HTR-8/SVneo (cell line): ENCODE measurements at regions not wholly inside any gene's neighbourhood (a gene's known extent, or its start where the extent isn't known, plus 50 kb on each side); places are given as distances from the start of the nearest gene placed in this dataset.
"Not testable (repeated sequence)": the region's sequence is repeated elsewhere in the genome, so short reads cannot be mapped to it uniquely, and the experiment has no call there.

Source experiments
- DNase-seq: peaks from one replicate; pipeline ENCODE4 v3.0.0; 2011; ENCODE audit warnings: low spot score, mixed read lengths; ENCODE audit not compliant: insufficient read length
- FAIRE-seq: peaks from 2 replicates; lab custom pipeline; 2011; peaks lifted over from hg19 to GRCh38; lab: Jason Lieb, UNC

DNA sequence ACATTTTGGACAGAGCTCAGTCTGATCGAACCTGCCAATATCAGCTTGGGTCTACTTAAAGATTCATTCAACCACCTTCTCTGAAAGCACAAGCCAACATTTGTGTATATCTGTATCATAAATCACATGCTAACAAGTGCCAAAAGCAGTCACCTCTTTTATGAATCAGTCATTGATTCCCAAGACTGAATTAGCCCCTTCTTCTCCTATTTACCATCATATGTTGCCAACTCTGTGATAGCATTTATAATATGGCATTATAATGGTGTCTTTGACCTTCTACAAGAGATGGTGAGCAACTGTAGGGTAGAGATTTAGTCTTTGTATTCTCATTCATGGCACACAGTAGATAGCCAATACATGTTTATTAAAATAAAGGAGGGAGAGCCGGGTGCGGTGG, 61.4 kb downstream of the DDX53 start:
- peak; percentile 49 for FAIRE-seq
- no peak for DNase-seq

DNA sequence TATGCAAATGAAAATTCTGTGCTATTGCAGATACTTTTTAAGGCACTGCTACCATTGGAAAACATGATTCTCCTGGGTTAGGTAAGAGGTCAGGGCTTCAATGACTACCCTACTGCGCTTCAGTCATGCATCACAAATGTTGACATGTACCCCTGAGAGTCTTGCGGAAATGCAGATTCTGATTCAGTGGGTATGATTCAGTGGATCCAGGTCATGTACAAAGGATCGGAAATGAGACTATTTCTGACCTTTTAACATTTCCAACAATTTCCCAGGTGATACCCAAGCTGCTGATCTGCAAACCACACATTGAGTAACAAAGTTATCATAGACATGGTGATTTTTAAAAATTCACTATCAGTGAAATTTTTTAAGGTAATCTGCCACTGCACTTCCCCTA, 62.6 kb downstream of the DDX53 start:
- DNase-seq (no peak), FAIRE-seq (no peak)

DNA sequence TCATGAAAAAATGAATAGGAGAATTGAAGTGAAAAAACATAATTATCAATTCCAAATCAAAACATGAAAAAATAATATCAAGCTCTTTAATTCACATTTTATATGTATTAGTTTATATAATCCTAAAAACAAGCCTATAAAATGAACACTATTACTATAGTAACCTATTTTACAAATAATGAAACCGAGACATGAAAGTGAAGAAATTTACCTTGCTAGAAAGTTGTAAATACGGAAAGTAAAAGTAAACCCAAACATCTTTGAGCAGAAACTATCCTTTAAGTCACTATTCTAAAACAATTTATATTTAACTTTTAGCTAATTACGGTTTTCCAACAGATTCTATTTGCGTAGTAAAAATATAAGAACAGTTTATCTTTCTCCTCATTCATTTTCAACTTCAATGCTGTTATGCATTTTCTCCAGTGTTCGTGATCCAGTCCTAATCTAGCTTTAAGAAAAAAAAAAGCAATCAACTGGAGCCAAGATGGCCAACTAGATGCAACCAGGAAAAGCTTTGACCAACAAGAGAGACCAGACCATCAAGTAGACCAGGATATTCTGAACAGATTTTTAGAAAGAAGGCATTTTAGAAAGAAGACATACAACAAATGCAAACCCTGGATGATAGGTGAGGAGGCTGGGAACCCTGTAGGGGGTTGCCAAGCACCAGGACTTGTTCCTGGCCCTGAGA, 67.0 kb downstream of the DDX53 start:
- no peak for FAIRE-seq
- no peak for DNase-seq

DNA sequence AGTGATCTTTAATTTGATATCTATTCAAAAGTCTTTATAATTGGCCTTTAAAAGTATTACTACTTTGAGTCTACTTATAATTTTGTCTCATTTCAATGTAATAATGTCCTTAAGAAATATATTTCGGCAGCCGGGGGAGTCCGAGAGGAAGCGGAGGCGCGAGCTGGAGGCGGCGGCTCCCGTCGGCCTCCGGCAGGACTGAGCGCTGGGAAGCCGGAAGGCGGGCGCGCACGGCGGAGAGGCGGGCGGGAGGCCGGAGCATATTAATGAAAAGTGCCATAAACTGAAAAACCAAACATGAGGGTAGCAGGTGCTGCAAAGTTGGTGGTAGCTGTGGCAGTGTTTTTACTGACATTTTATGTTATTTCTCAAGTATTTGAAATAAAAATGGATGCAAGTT, 75.7 kb downstream of the DDX53 start:
- FAIRE-seq, DNase-seq: not testable (repeated sequence)

DNA sequence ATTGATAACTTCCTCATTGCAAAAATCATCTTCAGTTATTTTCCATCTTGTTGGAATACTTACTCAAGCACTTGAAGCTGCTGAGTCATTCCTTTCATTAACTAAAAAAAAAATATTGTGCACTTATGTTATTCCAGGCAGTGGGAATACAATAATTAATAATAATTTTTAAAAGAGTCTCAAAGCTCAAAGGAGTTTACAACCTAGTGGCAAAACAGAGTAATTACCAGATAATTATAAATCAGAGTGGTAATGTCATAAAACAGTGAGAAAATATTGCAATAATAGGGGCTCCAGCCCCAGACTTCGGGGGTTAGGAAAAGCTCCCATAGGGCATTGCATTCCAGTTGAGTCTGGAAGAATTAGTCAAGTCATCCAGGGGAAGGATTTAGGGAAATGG, 79.6 kb downstream of the DDX53 start:
- DNase-seq: no peak
- FAIRE-seq: no peak

DNA sequence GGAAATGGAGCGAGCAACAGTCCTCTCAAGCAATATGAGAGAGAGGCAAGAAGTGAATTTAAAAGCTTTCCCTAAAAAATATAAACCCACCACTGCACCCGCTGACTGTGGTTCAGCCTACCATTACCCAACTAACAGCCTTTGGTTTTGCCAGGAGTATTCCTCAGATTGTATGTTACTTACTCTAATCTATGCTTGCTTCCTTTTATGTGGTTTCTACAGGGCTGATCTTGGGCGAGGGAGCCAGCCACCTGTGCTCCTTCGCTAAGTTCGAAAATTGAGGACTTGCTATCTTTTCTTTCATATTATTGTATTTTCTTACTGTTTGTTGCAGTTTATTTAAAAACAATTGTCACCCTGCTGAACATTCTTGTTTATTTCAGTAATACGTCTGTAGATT, 101.1 kb downstream of the DDX53 start:
- FAIRE-seq (no peak), DNase-seq (no peak)

DNA sequence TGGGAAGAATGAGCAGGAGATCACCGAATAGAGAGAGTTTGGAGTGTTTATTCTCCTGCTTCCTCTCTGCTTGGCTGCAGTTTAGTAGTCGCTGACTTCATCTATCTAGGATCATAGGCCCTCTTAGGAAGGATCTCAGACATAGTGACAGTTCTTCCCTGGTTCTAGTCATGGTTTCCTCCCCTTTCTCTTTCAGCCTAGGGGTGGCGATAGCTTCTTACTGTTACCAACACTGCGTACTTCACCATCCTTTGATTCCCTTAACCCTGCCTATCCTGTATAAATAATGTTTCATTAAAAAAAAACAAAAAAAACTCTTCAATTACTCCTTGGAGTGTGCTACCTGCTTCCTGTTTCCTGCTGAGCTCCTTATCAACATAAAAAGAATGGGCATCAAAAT, 103.8 kb downstream of the DDX53 start:
- DNase-seq (no peak), FAIRE-seq (peak; percentile 49)

DNA sequence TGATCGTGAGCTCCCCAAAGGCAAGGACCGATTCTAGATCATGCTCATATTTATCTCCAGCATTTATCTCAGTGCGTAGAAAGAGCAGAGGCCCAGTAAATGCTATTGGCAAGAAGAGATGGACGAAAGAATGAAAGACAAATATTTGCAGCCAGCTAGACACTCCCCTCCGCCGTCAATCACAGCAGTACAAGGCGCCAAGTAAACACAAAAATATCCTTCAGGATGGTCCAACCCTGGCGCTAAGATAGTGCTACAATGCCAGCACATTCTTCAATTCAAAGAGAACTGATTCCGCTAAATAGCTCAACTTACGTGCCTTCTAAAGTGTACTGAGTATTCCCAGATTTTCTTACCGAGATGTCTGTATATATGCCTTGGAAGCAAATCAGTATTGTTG, 114.5 kb downstream of the DDX53 start:
- DNase-seq (no peak), FAIRE-seq (peak; percentile 33)

DNA sequence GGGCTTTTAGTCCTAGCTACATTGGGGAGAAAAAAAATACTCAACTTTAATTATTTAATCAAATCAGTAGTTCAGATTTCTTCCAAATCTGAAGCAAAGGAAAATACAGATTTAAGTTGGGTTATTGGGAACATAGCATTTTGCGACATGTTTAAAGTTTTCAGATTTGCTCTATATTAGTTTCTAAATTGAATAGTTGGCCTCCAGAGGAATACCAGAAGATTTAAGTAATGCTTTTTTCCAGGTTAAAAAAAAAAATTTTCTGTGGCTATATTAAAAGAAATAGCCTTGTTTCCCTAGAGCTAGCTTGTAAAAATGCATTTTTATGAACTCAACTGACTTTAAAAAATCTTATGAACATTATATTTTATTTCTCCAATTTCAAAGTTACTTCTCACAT, 115.9 kb downstream of the DDX53 start:
- DNase-seq (no peak), FAIRE-seq (no peak)

DNA sequence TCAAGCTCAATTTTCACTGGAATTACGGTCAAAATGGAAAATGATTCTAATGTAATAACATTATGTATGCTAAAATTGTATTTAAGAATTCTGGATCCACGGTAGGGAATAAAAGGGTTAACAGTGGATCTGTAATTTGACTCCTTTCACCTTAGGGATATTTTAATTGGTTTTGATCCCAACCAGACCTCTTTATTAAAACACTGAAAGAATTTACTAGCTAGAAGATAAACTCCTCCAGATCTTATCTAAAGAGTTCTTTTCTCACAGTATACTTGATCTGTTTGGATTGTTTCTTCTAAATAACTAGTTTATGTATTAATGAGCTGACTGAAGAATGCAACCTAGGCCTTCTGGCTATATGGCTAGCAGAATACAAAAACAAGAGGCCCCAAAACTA, 118.4 kb downstream of the DDX53 start:
- FAIRE-seq: no peak
- no peak for DNase-seq

DNA sequence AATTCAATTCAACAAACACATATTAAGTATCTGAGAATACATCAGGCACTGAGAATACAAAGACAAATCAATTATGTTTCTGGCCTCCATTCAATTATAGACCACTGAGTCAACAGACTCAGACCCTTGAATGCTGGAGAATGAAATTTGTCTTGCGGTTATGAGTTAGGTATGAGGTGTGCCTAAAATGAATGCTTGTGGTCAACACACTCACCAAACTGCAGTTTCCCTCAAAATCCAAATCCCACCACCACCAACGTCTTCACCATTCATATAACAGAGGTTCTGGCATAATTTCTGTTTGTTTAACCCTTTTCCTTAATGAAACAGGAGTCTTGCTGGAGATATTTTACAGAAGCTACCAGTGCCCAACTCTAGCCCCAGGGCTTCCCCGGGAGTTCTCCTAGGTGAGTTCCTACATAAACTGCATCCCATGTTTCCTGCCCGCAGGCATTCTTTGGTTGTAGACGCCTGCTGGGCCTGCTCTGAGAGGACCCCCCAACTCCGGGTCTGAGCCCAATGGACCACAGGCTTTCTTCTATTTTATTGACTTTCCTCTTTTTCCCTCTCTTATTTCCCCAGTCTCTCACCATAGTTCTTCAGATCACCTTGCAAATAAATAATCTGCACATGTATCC, 119.2 kb downstream of the DDX53 start:
- DNase-seq (no peak), FAIRE-seq (no peak)

DNA sequence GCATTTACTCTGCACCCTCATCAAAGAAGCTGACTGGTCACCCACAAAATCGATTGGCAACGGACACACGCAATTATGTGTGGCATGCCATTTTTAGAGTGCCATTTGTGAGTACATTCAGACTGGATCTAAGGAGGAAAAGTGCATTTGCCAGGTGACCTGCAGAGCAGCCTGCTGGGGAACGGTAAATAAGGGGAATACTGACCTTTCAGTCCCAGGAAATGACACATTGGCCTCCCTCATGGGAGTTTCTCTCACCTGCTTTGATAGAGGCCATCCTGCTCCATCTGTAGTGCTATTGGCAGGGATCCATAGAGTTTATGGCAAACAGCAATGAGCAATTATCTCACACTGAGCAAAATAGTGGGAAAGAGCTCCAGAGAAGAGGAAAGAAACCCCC, 127.8 kb downstream of the DDX53 start:
- no peak for DNase-seq
- peak; percentile 79 for FAIRE-seq

DNA sequence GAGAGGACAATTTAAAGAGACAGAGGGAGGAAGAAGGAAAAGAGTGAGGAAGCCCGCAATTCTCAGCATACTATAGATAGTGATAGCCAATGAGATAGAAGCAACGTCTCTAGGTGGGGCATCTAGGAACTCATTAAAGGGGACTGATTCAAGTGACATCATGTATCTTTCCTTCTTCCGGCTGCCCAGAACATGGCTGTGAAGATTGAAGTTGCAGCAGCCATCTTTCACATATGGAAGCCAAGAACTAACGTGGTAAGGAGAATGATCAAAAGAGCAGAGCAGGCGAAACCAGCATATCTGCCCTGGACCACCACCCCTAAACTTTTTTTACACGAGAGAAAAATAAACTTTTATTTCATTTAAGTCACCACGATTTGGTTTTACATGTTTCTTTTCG, 133.8 kb downstream of the DDX53 start:
- DNase-seq (no peak), FAIRE-seq (no peak)

DNA sequence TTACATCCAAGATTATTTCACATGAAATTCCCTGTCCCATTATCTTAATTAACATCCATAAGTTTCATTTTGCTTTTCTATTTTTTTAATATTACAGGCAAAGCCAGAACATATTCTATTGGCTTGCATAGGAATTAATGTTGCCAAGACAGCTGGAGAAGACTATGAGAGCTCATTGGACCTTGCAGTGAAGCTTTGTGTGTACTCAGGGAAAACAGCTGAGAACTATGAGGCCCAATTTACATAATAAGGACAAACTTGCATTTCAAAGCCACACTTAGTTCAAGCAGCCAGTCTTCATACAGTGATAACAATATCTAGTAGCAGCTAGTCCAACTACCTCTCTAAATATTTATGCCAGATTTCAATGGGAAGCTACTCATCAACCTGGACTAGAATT, 134.4 kb downstream of the DDX53 start:
- FAIRE-seq (no peak), DNase-seq (no peak)

DNA sequence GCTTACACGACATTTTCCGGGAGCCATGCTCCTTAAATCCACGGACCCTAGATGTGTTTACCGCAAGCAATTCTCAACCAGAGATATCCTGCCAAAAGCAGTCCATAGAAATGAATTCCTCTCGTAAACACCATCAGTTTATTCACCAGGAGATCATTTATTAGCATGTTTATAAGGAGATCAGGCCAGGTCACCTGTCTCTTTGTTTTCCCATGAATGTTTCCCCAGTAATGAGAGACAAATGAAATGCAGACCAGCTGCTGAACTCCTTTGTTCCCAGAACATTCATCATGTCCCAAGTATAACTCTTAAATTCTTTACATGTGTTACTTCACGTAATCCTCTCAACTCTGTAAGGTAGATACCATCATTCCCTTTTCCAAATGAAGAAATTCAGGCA, 137.1 kb downstream of the DDX53 start:
- FAIRE-seq: no peak
- DNase-seq: no peak

DNA sequence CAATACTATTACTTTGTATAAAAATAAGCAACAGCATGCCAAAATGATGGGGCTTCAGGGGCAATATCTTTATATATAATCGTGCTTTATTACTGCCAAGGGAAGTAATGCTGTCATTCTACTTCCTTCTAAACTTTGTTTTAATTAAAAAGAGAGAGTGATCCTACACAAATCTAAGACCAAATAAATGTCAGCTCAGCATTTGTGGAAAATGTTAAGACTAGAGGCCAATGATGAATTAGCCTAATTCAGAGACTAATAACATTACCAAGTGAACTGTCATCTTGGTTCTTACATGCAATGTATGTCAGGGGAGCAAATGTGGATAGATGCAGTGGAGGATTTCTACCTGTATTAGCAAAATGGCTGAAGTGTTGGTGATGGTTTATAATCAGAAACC, 166.4 kb upstream of the PTCHD1 start:
- DNase-seq (no peak), FAIRE-seq (no peak)

DNA sequence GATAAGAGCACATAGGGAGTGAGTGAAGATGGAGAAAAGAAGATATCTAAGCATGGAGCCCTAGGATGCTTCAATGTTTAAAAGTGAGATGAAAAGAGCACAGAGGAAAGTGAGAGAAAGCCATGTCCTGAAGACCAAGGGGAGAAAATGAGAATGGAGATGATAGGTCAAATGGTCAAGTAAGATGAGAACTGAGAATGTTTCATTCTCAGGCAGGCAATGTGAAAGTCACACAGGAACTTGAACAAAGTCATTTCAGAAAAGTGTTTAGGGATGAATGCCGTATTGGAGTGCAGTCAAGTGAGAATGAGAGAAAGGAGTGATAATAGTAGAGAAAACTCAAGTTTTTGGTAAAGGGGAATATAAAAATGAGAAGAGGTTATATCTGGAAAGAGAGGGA, 148.7 kb upstream of the PTCHD1 start:
- DNase-seq (no peak), FAIRE-seq (peak; percentile 66)

DNA sequence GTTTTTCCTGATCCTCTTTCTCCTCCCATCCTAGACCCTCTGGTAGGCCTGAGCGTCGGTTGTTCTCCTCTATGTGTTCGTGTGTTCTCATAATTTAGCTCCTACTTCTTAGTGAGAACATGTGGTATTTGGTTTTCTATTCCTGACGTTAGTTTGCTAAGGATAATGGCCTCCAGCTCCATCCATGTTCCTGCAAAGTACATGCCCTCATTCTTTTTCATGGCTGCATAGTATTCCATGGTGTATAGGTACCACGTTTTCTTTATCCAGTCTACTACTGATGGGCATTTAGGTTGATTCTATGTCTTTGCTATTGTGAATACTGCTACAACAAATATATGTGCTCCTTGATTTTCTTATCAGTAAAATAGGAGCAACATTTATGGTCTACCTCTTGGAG, 146.8 kb upstream of the PTCHD1 start:
- FAIRE-seq: no peak
- no peak for DNase-seq

DNA sequence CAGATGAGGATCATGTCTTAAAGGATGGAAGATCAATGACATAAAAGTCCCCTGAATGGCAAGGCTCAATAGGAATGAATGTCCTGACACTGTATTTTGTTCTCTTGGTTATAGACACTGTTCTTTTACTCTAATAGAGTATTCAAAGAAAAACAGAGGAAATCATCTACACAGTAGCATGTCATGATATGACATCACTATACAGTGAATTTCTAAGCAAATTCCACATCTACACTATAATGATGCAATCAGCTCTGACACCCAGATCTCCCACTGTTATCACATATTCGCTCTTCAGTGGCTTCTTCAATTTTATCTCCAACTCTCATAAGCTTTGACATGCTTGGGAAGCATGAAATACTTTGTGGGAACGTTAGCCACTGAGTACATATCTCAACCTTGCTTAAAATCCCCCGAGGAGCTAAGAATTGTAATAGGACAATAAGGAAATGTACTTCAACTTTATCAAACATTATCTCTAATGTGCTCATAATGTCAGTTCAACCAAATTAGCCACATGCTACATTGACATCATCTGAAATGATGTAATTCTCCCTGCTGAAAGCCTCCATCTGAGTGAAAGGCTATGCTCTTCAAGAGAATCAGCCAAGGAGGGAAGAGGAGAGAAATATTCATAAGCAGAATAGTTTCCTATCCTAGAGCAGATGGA, 139.6 kb upstream of the PTCHD1 start:
- no peak for DNase-seq
- peak; percentile 68 for FAIRE-seq

DNA sequence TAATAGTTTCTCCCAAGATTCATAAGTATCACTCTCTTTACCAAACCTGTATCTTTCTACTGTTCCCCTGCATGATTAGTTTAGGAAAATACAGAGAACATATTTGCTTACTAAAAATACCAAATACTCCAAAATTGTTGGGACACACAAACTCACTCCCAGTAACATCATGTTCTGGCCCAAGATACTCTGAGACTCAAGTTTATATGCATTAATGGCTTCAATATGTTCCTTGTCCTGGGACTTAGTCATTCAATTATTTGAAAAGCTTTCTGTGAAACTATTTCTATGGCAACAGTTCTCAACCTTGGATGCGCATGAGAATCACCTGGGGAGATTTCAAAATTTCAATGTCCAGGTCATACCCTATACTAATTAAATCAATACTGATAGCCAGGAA, 138.9 kb upstream of the PTCHD1 start:
- FAIRE-seq (no peak), DNase-seq (no peak)

DNA sequence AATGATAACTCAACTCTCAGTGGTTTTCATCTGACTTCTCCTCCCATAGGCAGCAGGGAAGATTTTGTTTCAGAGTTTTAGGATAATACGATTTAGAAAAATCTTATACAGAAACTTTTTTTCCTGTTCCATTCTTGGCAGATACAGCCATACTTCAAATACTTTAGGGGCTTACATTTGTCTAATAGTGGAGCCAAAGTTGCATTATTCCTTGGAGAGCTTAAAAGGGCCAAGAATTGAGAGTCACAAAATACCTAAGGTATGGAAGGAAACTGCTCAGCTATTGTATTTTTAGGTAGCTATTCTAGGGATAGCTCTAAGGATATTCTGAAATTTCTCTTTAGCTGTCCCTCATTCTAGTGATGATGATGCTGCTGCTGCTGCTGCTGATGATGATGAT, 132.9 kb upstream of the PTCHD1 start:
- DNase-seq (no peak), FAIRE-seq (no peak)

DNA sequence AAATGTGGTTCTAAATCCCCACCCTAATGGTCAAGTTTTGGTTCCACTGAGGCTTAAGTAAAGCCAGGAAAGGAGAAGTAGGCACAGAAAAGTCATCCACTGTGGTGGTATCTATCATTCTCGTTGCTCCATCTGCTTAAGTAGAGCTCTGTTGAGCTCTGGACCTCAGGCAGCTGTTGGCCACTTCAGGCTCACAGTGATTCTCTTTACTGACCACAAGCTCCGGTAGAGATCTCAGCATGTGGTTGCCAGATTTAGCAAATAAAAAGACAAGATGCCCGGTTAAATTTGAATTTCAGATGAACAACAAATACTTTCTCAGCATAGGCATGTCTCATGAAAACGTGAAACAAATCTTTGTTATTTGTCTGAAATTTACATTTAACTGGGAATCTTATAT, 132.3 kb upstream of the PTCHD1 start:
- DNase-seq: no peak
- no peak for FAIRE-seq
